Astrocyte (in vitro differentiated cells and primary cell): ENCODE measurements at regions not wholly inside any gene's neighbourhood (a gene's known extent, or its start where the extent isn't known, plus 50 kb on each side); places are given as distances from the start of the nearest gene placed in this dataset.

Source experiments
- DNase-seq: peaks from one replicate; pipeline ENCODE4 v3.0.0-alpha.2; 2010; ENCODE audit warnings: low read depth
- FAIRE-seq: peaks from 2 replicates; lab custom pipeline; 2011; peaks lifted over from hg19 to GRCh38; lab: Jason Lieb, UNC
- H2AFZ ChIP-seq: 2 replicates; pipeline ENCODE4 v1.6.0; 2012; ENCODE audit warnings: low read depth, low read length, inconsistent platforms
- H3K27ac ChIP-seq: 2 replicates; pipeline ENCODE4 v1.5.1; 2011; ENCODE audit warnings: low read depth, low read length, inconsistent platforms
- H3K27me3 ChIP-seq: 2 replicates; pipeline ENCODE4 v1.6.0; 2011; ENCODE audit warnings: low read length, inconsistent platforms; ENCODE audit not compliant: insufficient read depth
- H3K36me3 ChIP-seq: 2 replicates; pipeline ENCODE4 v1.5.1; 2011; ENCODE audit warnings: low read length, inconsistent platforms; ENCODE audit not compliant: insufficient read depth
- H3K4me1 ChIP-seq: 2 replicates; pipeline ENCODE4 v1.5.1; 2011; ENCODE audit warnings: low read length, inconsistent platforms; ENCODE audit not compliant: insufficient read depth
- H3K4me2 ChIP-seq: 2 replicates; pipeline ENCODE4 v1.6.0; 2012; ENCODE audit warnings: low read length, inconsistent platforms
- H3K4me3 ChIP-seq: 2 replicates; pipeline ENCODE4 v1.5.1; 2011; ENCODE audit warnings: low read depth, mild to moderate bottlenecking, low read length, inconsistent platforms; ENCODE audit not compliant: insufficient read depth
- H3K79me2 ChIP-seq: 2 replicates; pipeline ENCODE4 v1.6.0; 2012; ENCODE audit warnings: mild to moderate bottlenecking, low read length, inconsistent platforms; ENCODE audit not compliant: insufficient read depth
- H3K9ac ChIP-seq: 2 replicates; pipeline ENCODE4 v1.6.0; 2012; ENCODE audit warnings: mild to moderate bottlenecking, low read length, inconsistent platforms
- H3K9me3 ChIP-seq: 2 replicates; pipeline ENCODE4 v1.5.1; 2012; ENCODE audit warnings: low read depth, mild to moderate bottlenecking, low read length, inconsistent platforms; ENCODE audit not compliant: insufficient read depth
- H4K20me1 ChIP-seq: 2 replicates; pipeline ENCODE4 v1.6.0; 2012; ENCODE audit warnings: low read length, inconsistent platforms; ENCODE audit not compliant: insufficient read depth
- H3K27ac Mint-ChIP-seq: one replicate; pipeline ENCODE4 v1.8.0; 2021; ENCODE audit warnings: mild to moderate bottlenecking, mixed read lengths; ENCODE audit not compliant: unreplicated experiment
- H3K27me3 Mint-ChIP-seq: one replicate; pipeline ENCODE4 v1.8.0; 2021; ENCODE audit warnings: low read depth, mixed read lengths; ENCODE audit not compliant: unreplicated experiment
- H3K36me3 Mint-ChIP-seq: one replicate; pipeline ENCODE4 v1.8.0; 2021; ENCODE audit warnings: low read depth, mixed read lengths; ENCODE audit not compliant: unreplicated experiment
- H3K4me1 Mint-ChIP-seq: one replicate; pipeline ENCODE4 v1.8.0; 2021; ENCODE audit warnings: low read depth, mixed read lengths; ENCODE audit not compliant: unreplicated experiment
- H3K4me3 Mint-ChIP-seq: one replicate; pipeline ENCODE4 v1.8.0; 2021; ENCODE audit warnings: mild to moderate bottlenecking, moderate library complexity, mixed read lengths; ENCODE audit not compliant: unreplicated experiment
- H3K9me3 Mint-ChIP-seq: one replicate; pipeline ENCODE4 v1.8.0; 2021; ENCODE audit warnings: mild to moderate bottlenecking, mixed read lengths; ENCODE audit not compliant: unreplicated experiment
- EZH2 ChIP-seq: IDR thresholded peaks from 2 replicates; pipeline ENCODE4 v1.6.1; 2012; ENCODE audit warnings: mild to moderate bottlenecking, low read length, inconsistent platforms; ENCODE audit not compliant: insufficient read depth
- TF ChIP-seq, protein P1 (sequence below): IDR thresholded peaks from 2 replicates; pipeline ENCODE4 v1.5.1; 2011; ENCODE audit warnings: low read depth, mild to moderate bottlenecking, inconsistent platforms, low read length, moderate library complexity; ENCODE audit not compliant: insufficient read depth

DNA sequence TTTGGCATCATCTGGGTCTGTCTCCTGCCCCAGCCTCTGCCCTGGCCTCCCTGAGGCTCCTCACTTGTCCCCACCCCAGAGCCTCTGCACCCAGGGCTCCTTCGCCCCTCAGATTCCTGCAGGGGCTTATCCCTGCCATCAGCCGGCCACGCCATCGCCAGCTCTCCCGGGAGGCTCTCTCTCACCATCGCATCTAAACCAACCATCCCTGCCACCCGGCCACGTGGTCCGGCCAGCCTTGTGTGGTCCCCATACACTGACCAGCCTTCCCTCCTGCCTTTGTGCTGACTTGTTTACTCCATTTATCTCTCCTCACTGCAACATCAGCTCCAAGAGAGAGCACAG is 134.3 kb upstream of the IQSEC1 start:
- Histone ChIP-seq H3K79me2 (no peaks in the 10 kb centered on the region), H3K4me2 (no peak overlapping the region), H3K27ac (no peak overlapping the region), H3K27me3 (peaks cover 17% of the 10 kb centered on the region), H3K36me3 (no peaks in the 10 kb centered on the region), H3K9ac (no peak overlapping the region), H4K20me1 (no peaks in the 10 kb centered on the region), H3K4me3 (no peak overlapping the region), H3K4me1 (peaks cover 3% of the 10 kb centered on the region), H3K9me3 (no peaks in the 10 kb centered on the region), H2AFZ (no peak overlapping the region)
- Mint-ChIP-seq H3K4me3 (no peak overlapping the region), H3K27me3 (peaks cover 34% of the 10 kb centered on the region), H3K4me1 (peaks cover 3% of the 10 kb centered on the region), H3K27ac (no peak overlapping the region), H3K9me3 (no peaks in the 10 kb centered on the region), H3K36me3 (no peaks in the 10 kb centered on the region)
- no peak for TF ChIP-seq EZH2
- TF ChIP-seq, protein P1, sequence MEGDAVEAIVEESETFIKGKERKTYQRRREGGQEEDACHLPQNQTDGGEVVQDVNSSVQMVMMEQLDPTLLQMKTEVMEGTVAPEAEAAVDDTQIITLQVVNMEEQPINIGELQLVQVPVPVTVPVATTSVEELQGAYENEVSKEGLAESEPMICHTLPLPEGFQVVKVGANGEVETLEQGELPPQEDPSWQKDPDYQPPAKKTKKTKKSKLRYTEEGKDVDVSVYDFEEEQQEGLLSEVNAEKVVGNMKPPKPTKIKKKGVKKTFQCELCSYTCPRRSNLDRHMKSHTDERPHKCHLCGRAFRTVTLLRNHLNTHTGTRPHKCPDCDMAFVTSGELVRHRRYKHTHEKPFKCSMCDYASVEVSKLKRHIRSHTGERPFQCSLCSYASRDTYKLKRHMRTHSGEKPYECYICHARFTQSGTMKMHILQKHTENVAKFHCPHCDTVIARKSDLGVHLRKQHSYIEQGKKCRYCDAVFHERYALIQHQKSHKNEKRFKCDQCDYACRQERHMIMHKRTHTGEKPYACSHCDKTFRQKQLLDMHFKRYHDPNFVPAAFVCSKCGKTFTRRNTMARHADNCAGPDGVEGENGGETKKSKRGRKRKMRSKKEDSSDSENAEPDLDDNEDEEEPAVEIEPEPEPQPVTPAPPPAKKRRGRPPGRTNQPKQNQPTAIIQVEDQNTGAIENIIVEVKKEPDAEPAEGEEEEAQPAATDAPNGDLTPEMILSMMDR, result no peak
- DNase-seq, result no peak
- no peak for FAIRE-seq

GRCh38 chr3:13206799-13207577 is 133.8 kb upstream of the IQSEC1 start:
- Histone ChIP-seq H3K27ac (no peak overlapping the region), H2AFZ (no peak overlapping the region), H3K36me3 (no peaks in the 10 kb centered on the region), H3K4me3 (no peak overlapping the region), H3K4me1 (peaks cover 3% of the 10 kb centered on the region), H3K9me3 (no peaks in the 10 kb centered on the region), H3K27me3 (peaks cover 21% of the 10 kb centered on the region), H3K4me2 (no peak overlapping the region), H3K9ac (no peak overlapping the region), H3K79me2 (no peaks in the 10 kb centered on the region), H4K20me1 (no peaks in the 10 kb centered on the region)
- no peak overlapping the region for H3K4me3 Mint-ChIP-seq
- no peaks in the 10 kb centered on the region for H3K9me3 Mint-ChIP-seq
- FAIRE-seq (no peak), DNase-seq (no peak)
- H3K27ac Mint-ChIP-seq, result no peak overlapping the region
- H3K36me3 Mint-ChIP-seq, result no peaks in the 10 kb centered on the region
- TF ChIP-seq EZH2, result no peak
- TF ChIP-seq, protein P1, result no peak
- H3K27me3 Mint-ChIP-seq, result peaks cover 36% of the 10 kb centered on the region
- peaks cover 3% of the 10 kb centered on the region for H3K4me1 Mint-ChIP-seq

- H3K36me3 Mint-ChIP-seq, result no peaks in the 10 kb centered on the region
- Histone ChIP-seq H3K79me2 (no peaks in the 10 kb centered on the region), H3K27me3 (peaks cover 21% of the 10 kb centered on the region), H4K20me1 (no peaks in the 10 kb centered on the region), H3K9ac (no peak overlapping the region), H3K4me2 (no peak overlapping the region), H3K9me3 (no peaks in the 10 kb centered on the region), H2AFZ (no peak overlapping the region), H3K27ac (no peak overlapping the region), H3K4me1 (peaks cover 3% of the 10 kb centered on the region), H3K4me3 (no peak overlapping the region), H3K36me3 (no peaks in the 10 kb centered on the region)
- no peak for DNase-seq
- H3K27me3 Mint-ChIP-seq, result peaks cover 42% of the 10 kb centered on the region
- no peaks in the 10 kb centered on the region for H3K9me3 Mint-ChIP-seq
- peaks cover 3% of the 10 kb centered on the region for H3K4me1 Mint-ChIP-seq
- FAIRE-seq, result no peak
- no peak overlapping the region for H3K27ac Mint-ChIP-seq
- no peak overlapping the region for H3K4me3 Mint-ChIP-seq
- TF ChIP-seq, protein P1, result no peak
- no peak for TF ChIP-seq EZH2
These were observed 132.4 kb upstream of the IQSEC1 start for GRCh38 chr3:13205567-13206143.
